Endodermal cell (in vitro differentiated cells): ENCODE measurements at regions not wholly inside any gene's neighbourhood (a gene's known extent, or its start where the extent isn't known, plus 50 kb on each side); places are given as distances from the start of the nearest gene placed in this dataset.

Source experiments
- DNase-seq: peaks from one replicate; pipeline ENCODE4 v3.0.0-alpha.2; 2017
- H3K27ac ChIP-seq: 2 replicates; pipeline ENCODE4 v1.5.1; 2013; ENCODE audit warnings: mild to moderate bottlenecking, low read depth, low read length, moderate library complexity
- H3K27me3 ChIP-seq: 2 replicates; pipeline ENCODE4 v1.6.1; 2013; ENCODE audit warnings: mild to moderate bottlenecking, low read length, moderate library complexity; ENCODE audit not compliant: insufficient read depth, control insufficient read depth, poor library complexity, severe bottlenecking
- H3K36me3 ChIP-seq: 2 replicates; pipeline ENCODE4 v1.7.0; 2013; ENCODE audit warnings: mild to moderate bottlenecking, low read length, moderate library complexity; ENCODE audit not compliant: control insufficient read depth, insufficient read depth
- H3K4me1 ChIP-seq: one replicate; pipeline ENCODE4 v1.7.0; 2013; ENCODE audit warnings: low read length; ENCODE audit not compliant: control insufficient read depth, insufficient read depth
- H3K4me3 ChIP-seq: 2 replicates; pipeline ENCODE4 v1.5.1; 2013; ENCODE audit warnings: mild to moderate bottlenecking, low read length, moderate library complexity
- H3K9ac ChIP-seq: 2 replicates; pipeline ENCODE4 v1.6.1; 2013; ENCODE audit warnings: mild to moderate bottlenecking, low read length, moderate library complexity; ENCODE audit not compliant: poor library complexity, severe bottlenecking; ENCODE audit errors: extremely low read depth
- H3K9me3 ChIP-seq: 2 replicates; pipeline ENCODE4 v1.6.1; 2013; ENCODE audit warnings: mild to moderate bottlenecking, low read length, moderate library complexity; ENCODE audit not compliant: control insufficient read depth
- H3K27ac Mint-ChIP-seq: 2 replicates; pipeline ENCODE4 v1.8.0; 2020; ENCODE audit warnings: mixed read lengths
- H3K27me3 Mint-ChIP-seq: 2 replicates; pipeline ENCODE4 v1.8.0; 2021; ENCODE audit warnings: mild to moderate bottlenecking, mixed read lengths; ENCODE audit not compliant: insufficient read depth
- H3K36me3 Mint-ChIP-seq: 2 replicates; pipeline ENCODE4 v1.8.0; 2020; ENCODE audit warnings: low read depth, mixed read lengths
- H3K4me1 Mint-ChIP-seq: 2 replicates; pipeline ENCODE4 v1.8.0; 2020; ENCODE audit warnings: mixed read lengths
- H3K4me3 Mint-ChIP-seq: 2 replicates; pipeline ENCODE4 v1.8.0; 2020; ENCODE audit warnings: mild to moderate bottlenecking, moderate library complexity, mixed read lengths
- H3K9me3 Mint-ChIP-seq: 2 replicates; pipeline ENCODE4 v1.8.0; 2020; ENCODE audit warnings: mild to moderate bottlenecking, mixed read lengths
- WGBS, 2 experiments: methylation state at CpG; one replicate each; pipeline versions ENCODE4 v1.1.5 to v1.1.7; 2013; ENCODE audit warnings: missing lambda C conversion rate in 2 of 2, mixed read lengths in 1 of 2; ENCODE audit not compliant: insufficient coverage in 1 of 2, insufficient read length in 1 of 2; 5-methylcytosine and 5-hydroxymethylcytosine counted together
- TF ChIP-seq, protein P1 (sequence below): fragments of 200-600 bp; sonication (generic); conservative IDR thresholded peaks from 2 replicates; pipeline ENCODE4 v1.5.0; 2021; ENCODE audit warnings: antibody characterized with exemption, mild to moderate bottlenecking

DNA sequence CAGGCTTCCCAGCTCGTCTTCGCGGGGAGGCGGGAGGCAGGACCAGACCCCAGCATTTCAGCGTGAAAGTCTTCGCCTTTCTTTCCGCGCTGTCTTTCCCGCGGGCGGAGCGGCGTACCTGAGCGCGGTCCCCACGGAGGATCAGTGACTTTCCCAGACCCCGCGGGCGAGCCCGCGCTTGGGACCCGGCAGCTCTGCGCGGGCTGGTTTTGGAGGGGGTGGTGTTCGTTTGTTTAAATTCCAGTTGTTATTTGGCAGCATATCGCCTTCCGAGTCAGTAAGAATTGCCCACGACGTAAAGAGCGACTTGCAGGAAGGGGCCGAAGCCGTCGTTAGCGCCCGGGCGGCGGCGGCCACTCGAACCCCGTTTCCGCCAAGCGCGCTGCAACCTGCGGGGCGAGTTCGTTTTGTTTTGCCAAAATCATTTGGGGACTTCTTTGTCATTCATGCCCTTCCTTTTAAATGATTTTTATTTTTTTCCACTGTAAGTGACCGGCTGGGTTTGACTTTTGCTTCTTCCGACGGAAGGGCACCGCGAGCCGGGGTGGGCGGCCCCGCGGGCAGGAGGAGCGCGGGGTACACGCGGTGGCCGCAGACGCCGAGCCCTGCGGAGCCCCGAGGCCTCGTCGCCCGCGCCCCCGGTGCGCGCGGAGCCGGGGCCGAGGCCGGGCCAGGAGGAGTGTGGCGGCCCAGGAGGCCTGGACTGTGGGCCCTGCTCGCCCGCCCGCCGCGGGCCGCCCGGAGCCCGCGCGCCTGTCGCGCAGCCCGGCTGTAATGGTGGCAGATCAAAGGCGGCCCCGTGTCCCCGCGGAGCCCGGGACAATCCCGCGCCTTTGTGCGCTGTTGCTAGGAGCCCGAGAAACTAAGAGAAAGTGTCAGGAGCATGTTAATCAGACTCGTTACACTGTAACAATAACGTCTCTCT is 75.9 kb downstream of the ZIC5 start:
- peak overlapping the region; percentile 86 for H3K27ac ChIP-seq
- TF ChIP-seq, protein P1, sequence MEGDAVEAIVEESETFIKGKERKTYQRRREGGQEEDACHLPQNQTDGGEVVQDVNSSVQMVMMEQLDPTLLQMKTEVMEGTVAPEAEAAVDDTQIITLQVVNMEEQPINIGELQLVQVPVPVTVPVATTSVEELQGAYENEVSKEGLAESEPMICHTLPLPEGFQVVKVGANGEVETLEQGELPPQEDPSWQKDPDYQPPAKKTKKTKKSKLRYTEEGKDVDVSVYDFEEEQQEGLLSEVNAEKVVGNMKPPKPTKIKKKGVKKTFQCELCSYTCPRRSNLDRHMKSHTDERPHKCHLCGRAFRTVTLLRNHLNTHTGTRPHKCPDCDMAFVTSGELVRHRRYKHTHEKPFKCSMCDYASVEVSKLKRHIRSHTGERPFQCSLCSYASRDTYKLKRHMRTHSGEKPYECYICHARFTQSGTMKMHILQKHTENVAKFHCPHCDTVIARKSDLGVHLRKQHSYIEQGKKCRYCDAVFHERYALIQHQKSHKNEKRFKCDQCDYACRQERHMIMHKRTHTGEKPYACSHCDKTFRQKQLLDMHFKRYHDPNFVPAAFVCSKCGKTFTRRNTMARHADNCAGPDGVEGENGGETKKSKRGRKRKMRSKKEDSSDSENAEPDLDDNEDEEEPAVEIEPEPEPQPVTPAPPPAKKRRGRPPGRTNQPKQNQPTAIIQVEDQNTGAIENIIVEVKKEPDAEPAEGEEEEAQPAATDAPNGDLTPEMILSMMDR: no peak
- Mint-ChIP-seq H3K4me3 (peak overlapping the region; percentile 43), H3K27ac (no peak overlapping the region), H3K27me3 (peaks cover 68% of the 10 kb centered on the region), H3K9me3 (no peaks in the 10 kb centered on the region), H3K4me1 (peaks cover 17% of the 10 kb centered on the region), H3K36me3 (no peaks in the 10 kb centered on the region)
- 35 to 62% methylated on average over 46 to 100 of the region's 100 CpGs for WGBS, 2 experiments
- peaks cover 5% of the 10 kb centered on the region for H3K4me1 ChIP-seq
- peaks cover 48% of the 10 kb centered on the region for H3K27me3 ChIP-seq
- peak; percentile 78 for DNase-seq
- no peaks in the 10 kb centered on the region for H3K9me3 ChIP-seq
- peak overlapping the region; percentile 50 for H3K4me3 ChIP-seq
- H3K9ac ChIP-seq: no peak overlapping the region
- no peaks in the 10 kb centered on the region for H3K36me3 ChIP-seq

DNA sequence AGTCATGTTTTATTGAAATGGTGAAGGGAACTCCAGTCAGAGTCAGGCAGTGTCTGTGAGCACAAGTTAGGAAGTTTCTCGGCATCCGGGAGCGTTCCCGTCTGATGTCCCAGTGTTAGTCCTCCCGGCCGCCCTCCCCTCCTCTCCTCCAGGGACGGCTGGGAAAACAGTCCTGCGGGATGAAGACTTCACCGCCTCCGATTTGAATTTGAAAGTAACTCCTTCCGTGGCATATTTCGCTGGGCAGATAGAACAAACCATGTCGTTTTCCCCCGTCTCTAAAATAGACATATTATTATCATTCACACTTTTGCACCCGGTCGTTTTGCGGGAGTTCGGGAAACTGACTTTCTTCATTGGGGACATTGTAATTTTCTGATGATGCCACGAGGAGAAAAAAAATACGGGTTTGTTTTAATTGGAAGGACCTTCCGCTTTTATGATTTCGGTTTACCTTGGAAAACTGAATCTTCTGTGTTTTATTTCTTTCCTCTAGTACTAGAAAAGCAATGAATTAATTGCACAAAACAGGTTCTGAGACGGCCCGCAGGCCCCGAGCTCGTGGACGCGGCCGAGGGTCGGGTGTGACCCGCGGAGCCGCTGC is 76.6 kb downstream of the ZIC5 start:
- WGBS, 2 experiments: 24 to 58% methylated on average over 32 to 33 of the region's 33 CpGs
- no peaks in the 10 kb centered on the region for H3K9me3 ChIP-seq
- peak overlapping the region; percentile 50 for H3K4me3 ChIP-seq
- Mint-ChIP-seq H3K4me1 (peaks cover 17% of the 10 kb centered on the region), H3K27me3 (peaks cover 70% of the 10 kb centered on the region), H3K4me3 (peak overlapping the region; percentile 43), H3K9me3 (no peaks in the 10 kb centered on the region), H3K27ac (no peak overlapping the region), H3K36me3 (no peaks in the 10 kb centered on the region)
- peaks cover 48% of the 10 kb centered on the region for H3K27me3 ChIP-seq
- H3K27ac ChIP-seq: peak overlapping the region; percentile 86
- peak; percentile 70 for DNase-seq
- H3K9ac ChIP-seq: no peak overlapping the region
- H3K4me1 ChIP-seq: peaks cover 5% of the 10 kb centered on the region
- no peaks in the 10 kb centered on the region for H3K36me3 ChIP-seq
- TF ChIP-seq, protein P1: no peak

DNA sequence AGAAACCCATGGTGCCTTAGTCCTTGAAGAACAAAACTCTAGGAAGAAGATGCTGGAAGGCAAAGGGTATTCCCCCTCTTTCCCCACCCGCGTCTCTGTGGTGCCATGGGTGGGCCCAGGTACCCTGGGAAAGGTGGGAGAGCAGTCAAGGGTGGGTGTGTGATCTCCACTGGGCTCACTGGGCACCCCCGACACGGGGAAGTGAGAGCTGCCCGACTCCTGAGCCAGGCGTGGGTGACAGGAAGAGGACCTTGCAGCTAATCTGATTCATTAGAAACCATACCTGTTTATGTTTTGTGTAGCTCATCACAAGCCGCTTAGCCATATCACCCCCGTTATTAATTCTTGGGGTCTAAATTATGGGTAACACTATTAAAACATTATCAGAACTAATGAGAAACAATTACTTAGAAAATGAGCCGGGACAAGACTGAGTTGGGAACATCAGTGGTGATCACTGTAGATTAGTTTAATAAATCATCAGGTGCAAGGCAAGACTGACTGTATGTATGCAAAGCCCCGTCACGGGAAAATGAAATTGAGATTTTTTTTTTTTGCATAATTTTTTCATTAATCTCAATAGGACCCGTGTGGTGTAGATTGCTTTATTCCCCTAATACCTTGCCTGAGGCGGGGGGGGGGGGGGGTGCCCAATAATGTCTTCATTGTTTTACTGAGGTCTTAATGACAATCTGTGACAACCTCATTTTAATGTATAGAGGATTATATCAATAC is 77.3 kb downstream of the ZIC5 start:
- no peaks in the 10 kb centered on the region for H3K9me3 Mint-ChIP-seq
- H3K4me1 Mint-ChIP-seq: peaks cover 17% of the 10 kb centered on the region
- 78 to 100% methylated on average over 2 to 12 of the region's 13 CpGs for WGBS, 2 experiments
- Histone ChIP-seq H3K4me3 (no peak overlapping the region), H3K9ac (no peak overlapping the region), H3K9me3 (no peaks in the 10 kb centered on the region), H3K4me1 (peaks cover 5% of the 10 kb centered on the region), H3K27ac (no peak overlapping the region), H3K27me3 (peaks cover 48% of the 10 kb centered on the region), H3K36me3 (no peaks in the 10 kb centered on the region)
- DNase-seq: no peak
- no peaks in the 10 kb centered on the region for H3K36me3 Mint-ChIP-seq
- no peak overlapping the region for H3K27ac Mint-ChIP-seq
- H3K27me3 Mint-ChIP-seq: peaks cover 70% of the 10 kb centered on the region
- H3K4me3 Mint-ChIP-seq: peak overlapping the region; percentile 43
- TF ChIP-seq, protein P1: no peak
